ENCODE measurements at regions not wholly inside any gene's neighbourhood (a gene's known extent, or its start where the extent isn't known, plus 50 kb on each side); places are given as distances from the start of the nearest gene placed in this dataset.

- TF ChIP-seq CTCF (conservative IDR thresholded peaks at IDR 0.05 in 1 of 2, IDR thresholded peaks at IDR 0.05 in 1 of 2; ENCODE audit: low read depth in 1 of 2, low read length in 2 of 2), result no peak
- no peak for TF ChIP-seq EZH2 (IDR thresholded peaks at IDR 0.05; ENCODE audit: low read length, missing control alignments)
- no peak overlapping the region for H3K4me2 ChIP-seq (ENCODE audit: extremely low read depth, insufficient read depth, low read length)
- H2AFZ ChIP-seq (ENCODE audit: low read length), result no peak overlapping the region
- DNase-seq (ENCODE audit: low read depth in 2 of 2), result no peak
- no peak overlapping the region for H3K4me3 ChIP-seq (replicated peaks in 1 of 4; ENCODE audit: control extremely low read depth in 1 of 4, insufficient read depth in 1 of 4, low read depth in 3 of 4, low read length in 4 of 4)
- H3K27ac ChIP-seq (ENCODE audit: insufficient read depth, low read length), result no peak overlapping the region
- H3K9me3 ChIP-seq (ENCODE audit: control insufficient read depth, insufficient read depth, low read depth, low read length), result no peaks in the 10 kb centered on the region
- no peak overlapping the region for H3K9ac ChIP-seq (ENCODE audit: insufficient read depth, low read length)
- peaks cover 3% of the 10 kb centered on the region for H3K27me3 ChIP-seq (ENCODE audit: control insufficient read depth, insufficient read depth, low read length)
- no peaks in the 10 kb centered on the region for H3K79me2 ChIP-seq (ENCODE audit: control insufficient read depth, insufficient read depth, low read length)
- no peaks in the 10 kb centered on the region for H3K4me1 ChIP-seq (ENCODE audit: control insufficient read depth, extremely low read depth, insufficient read depth, low read length)
- H4K20me1 ChIP-seq (ENCODE audit: control insufficient read depth, extremely low read depth, insufficient read depth, low read length), result no peaks in the 10 kb centered on the region
- H3K36me3 ChIP-seq (ENCODE audit: control insufficient read depth, insufficient read depth, low read length), result no peaks in the 10 kb centered on the region
Observed at GRCh38 chr11:31874631-31875191, 63.6 kb upstream of the PAX6 start.

DNA sequence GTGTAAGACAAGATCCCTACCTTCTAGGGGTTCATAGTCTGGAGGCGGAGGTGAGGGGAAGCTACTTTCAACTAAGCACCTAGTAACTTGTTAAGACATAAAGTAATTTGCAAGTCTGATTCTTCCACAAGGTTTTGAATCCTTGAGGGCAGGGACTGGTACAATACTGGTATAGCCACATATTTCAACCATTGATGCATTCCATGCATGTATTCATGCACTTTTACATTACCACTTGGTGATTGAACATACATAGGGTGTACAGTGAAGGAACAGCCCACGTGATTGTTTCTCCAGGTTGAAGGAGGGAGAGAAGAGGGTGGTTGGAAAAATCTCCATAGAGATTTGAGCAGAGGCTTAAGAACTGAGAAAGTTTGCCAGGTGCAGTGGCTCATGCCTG, 62.0 kb upstream of the PAX6 start:
- no peak for TF ChIP-seq CTCF (conservative IDR thresholded peaks at IDR 0.05 in 1 of 2, IDR thresholded peaks at IDR 0.05 in 1 of 2; ENCODE audit: low read depth in 1 of 2, low read length in 2 of 2)
- Histone ChIP-seq H3K9me3 (ENCODE audit: control insufficient read depth, insufficient read depth, low read depth, low read length) (no peaks in the 10 kb centered on the region), H3K27me3 (ENCODE audit: control insufficient read depth, insufficient read depth, low read length) (peaks cover 3% of the 10 kb centered on the region), H4K20me1 (ENCODE audit: control insufficient read depth, extremely low read depth, insufficient read depth, low read length) (no peaks in the 10 kb centered on the region), H2AFZ (ENCODE audit: low read length) (no peak overlapping the region), H3K9ac (ENCODE audit: insufficient read depth, low read length) (no peak overlapping the region), H3K36me3 (ENCODE audit: control insufficient read depth, insufficient read depth, low read length) (no peaks in the 10 kb centered on the region), H3K27ac (ENCODE audit: insufficient read depth, low read length) (no peak overlapping the region), H3K4me1 (ENCODE audit: control insufficient read depth, extremely low read depth, insufficient read depth, low read length) (no peaks in the 10 kb centered on the region), H3K79me2 (ENCODE audit: control insufficient read depth, insufficient read depth, low read length) (no peaks in the 10 kb centered on the region), H3K4me3 (replicated peaks in 1 of 4; ENCODE audit: control extremely low read depth in 1 of 4, insufficient read depth in 1 of 4, low read depth in 3 of 4, low read length in 4 of 4) (no peak overlapping the region), H3K4me2 (ENCODE audit: extremely low read depth, insufficient read depth, low read length) (no peak overlapping the region)
- DNase-seq (ENCODE audit: low read depth in 2 of 2), result no peak

- TF ChIP-seq EZH2 (IDR thresholded peaks at IDR 0.05; ENCODE audit: low read length, missing control alignments) (no peak), CTCF (conservative IDR thresholded peaks at IDR 0.05 in 1 of 2, IDR thresholded peaks at IDR 0.05 in 1 of 2; ENCODE audit: low read depth in 1 of 2, low read length in 2 of 2) (no peak)
- H3K4me2 ChIP-seq (ENCODE audit: extremely low read depth, insufficient read depth, low read length), result no peak overlapping the region
- peaks cover 3% of the 10 kb centered on the region for H3K27me3 ChIP-seq (ENCODE audit: control insufficient read depth, insufficient read depth, low read length)
- no peaks in the 10 kb centered on the region for H3K4me1 ChIP-seq (ENCODE audit: control insufficient read depth, extremely low read depth, insufficient read depth, low read length)
- no peak overlapping the region for H2AFZ ChIP-seq (ENCODE audit: low read length)
- H3K9ac ChIP-seq (ENCODE audit: insufficient read depth, low read length), result no peak overlapping the region
- H3K27ac ChIP-seq (ENCODE audit: insufficient read depth, low read length), result no peak overlapping the region
- peak in 1 of 2 donors; percentile 16 for DNase-seq (ENCODE audit: low read depth in 2 of 2)
- H3K9me3 ChIP-seq (ENCODE audit: control insufficient read depth, insufficient read depth, low read depth, low read length), result no peaks in the 10 kb centered on the region
- no peak overlapping the region for H3K4me3 ChIP-seq (replicated peaks in 1 of 4; ENCODE audit: control extremely low read depth in 1 of 4, insufficient read depth in 1 of 4, low read depth in 3 of 4, low read length in 4 of 4)
- H3K79me2 ChIP-seq (ENCODE audit: control insufficient read depth, insufficient read depth, low read length), result no peaks in the 10 kb centered on the region
- no peaks in the 10 kb centered on the region for H3K36me3 ChIP-seq (ENCODE audit: control insufficient read depth, insufficient read depth, low read length)
- H4K20me1 ChIP-seq (ENCODE audit: control insufficient read depth, extremely low read depth, insufficient read depth, low read length), result no peaks in the 10 kb centered on the region
Observed at GRCh38 chr11:31872076-31872443, 60.9 kb upstream of the PAX6 start.
